HFFc6 (cell line): ENCODE measurements at regions not wholly inside any gene's neighbourhood (a gene's known extent, or its start where the extent isn't known, plus 50 kb on each side); places are given as distances from the start of the nearest gene placed in this dataset.

Source experiments
- DNase-seq: peaks from one replicate; pipeline ENCODE4 v3.0.0-alpha.2; 2018
- H3K27ac Mint-ChIP-seq: 2 replicates; pipeline ENCODE4 v1.8.0; 2020; ENCODE audit warnings: mild to moderate bottlenecking, mixed read lengths
- H3K27me3 Mint-ChIP-seq: 2 replicates; pipeline ENCODE4 v1.8.0; 2021; ENCODE audit warnings: mild to moderate bottlenecking, moderate library complexity, mixed read lengths; ENCODE audit not compliant: insufficient read depth
- H3K36me3 Mint-ChIP-seq: 2 replicates; pipeline ENCODE4 v1.8.0; 2021; ENCODE audit warnings: low read depth, mixed read lengths
- H3K4me1 Mint-ChIP-seq: 2 replicates; pipeline ENCODE4 v1.8.0; 2020; ENCODE audit warnings: low read depth, mixed read lengths
- H3K4me3 Mint-ChIP-seq: 2 replicates; pipeline ENCODE4 v1.8.0; 2020; ENCODE audit warnings: mild to moderate bottlenecking, moderate library complexity, mixed read lengths
- H3K9me3 Mint-ChIP-seq: 2 replicates; pipeline ENCODE4 v1.8.0; 2020; ENCODE audit warnings: mild to moderate bottlenecking, mixed read lengths
- TF ChIP-seq, protein P1 (sequence below): fragments of 200-600 bp; sonication (generic); IDR thresholded peaks from 2 replicates; pipeline ENCODE4 v1.5.0; 2021; ENCODE audit warnings: antibody characterized with exemption, mild to moderate bottlenecking

DNA sequence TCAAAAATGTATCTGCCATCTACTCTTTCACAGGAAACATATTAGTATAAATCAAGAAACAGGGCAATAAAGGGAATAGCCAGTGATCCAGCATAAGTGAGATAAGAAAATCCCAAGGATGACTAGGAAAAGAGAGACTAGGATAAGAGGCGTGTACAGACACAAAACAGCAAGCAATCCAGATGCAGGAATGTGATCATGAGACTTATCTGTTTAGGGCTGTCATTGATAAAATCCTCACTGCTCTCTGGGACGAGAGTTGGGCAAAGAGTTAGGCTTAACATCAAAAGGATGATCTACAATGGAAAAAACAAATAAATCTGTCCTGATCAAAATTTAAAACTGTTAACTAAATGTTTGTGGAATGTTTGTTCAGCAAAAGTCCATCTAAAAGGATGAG lies 1156.8 kb upstream of the C9orf72 start:
- no peaks in the 10 kb centered on the region for H3K4me1 Mint-ChIP-seq
- peaks cover 5% of the 10 kb centered on the region; the same call in 1 of the 2 replicates for H3K36me3 Mint-ChIP-seq
- no peak for DNase-seq
- no peak overlapping the region for H3K27ac Mint-ChIP-seq
- H3K27me3 Mint-ChIP-seq: no peaks in the 10 kb centered on the region
- H3K9me3 Mint-ChIP-seq: peaks cover 24% of the 10 kb centered on the region
- TF ChIP-seq, protein P1, sequence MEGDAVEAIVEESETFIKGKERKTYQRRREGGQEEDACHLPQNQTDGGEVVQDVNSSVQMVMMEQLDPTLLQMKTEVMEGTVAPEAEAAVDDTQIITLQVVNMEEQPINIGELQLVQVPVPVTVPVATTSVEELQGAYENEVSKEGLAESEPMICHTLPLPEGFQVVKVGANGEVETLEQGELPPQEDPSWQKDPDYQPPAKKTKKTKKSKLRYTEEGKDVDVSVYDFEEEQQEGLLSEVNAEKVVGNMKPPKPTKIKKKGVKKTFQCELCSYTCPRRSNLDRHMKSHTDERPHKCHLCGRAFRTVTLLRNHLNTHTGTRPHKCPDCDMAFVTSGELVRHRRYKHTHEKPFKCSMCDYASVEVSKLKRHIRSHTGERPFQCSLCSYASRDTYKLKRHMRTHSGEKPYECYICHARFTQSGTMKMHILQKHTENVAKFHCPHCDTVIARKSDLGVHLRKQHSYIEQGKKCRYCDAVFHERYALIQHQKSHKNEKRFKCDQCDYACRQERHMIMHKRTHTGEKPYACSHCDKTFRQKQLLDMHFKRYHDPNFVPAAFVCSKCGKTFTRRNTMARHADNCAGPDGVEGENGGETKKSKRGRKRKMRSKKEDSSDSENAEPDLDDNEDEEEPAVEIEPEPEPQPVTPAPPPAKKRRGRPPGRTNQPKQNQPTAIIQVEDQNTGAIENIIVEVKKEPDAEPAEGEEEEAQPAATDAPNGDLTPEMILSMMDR: no peak
- no peak overlapping the region for H3K4me3 Mint-ChIP-seq

DNA sequence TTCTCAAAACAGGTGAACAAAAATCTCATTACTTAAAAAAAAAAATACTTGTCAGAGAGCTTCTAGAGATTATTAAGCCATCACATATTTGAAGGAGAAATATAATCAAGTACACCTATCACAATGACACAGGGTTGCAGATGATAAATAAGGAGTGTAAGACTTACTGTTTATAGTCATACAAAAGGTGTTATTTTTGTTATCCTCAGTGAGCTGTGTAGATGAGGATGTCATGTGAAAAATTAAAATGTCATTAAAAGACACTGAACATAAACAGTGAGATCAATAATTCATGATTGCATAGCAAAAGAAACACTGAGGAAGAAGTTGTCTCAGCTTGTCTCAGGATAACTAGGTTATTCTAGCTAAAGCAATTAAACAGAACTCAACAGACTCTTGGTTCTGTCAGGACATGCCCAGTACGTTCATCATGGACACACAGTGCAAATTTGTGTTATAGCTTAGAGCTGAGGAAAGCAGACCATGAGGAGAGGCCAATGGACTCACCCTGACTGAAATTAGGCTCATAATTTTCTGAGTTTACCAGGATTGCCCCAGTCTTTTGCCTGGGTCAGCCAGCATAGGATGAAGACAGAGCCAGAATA lies 1162.6 kb upstream of the C9orf72 start:
- Mint-ChIP-seq H3K36me3 (no peaks in the 10 kb centered on the region), H3K27ac (no peak overlapping the region), H3K27me3 (no peaks in the 10 kb centered on the region), H3K4me3 (no peak overlapping the region), H3K4me1 (no peaks in the 10 kb centered on the region), H3K9me3 (peaks cover 12% of the 10 kb centered on the region)
- DNase-seq: no peak
- TF ChIP-seq, protein P1: no peak

DNA sequence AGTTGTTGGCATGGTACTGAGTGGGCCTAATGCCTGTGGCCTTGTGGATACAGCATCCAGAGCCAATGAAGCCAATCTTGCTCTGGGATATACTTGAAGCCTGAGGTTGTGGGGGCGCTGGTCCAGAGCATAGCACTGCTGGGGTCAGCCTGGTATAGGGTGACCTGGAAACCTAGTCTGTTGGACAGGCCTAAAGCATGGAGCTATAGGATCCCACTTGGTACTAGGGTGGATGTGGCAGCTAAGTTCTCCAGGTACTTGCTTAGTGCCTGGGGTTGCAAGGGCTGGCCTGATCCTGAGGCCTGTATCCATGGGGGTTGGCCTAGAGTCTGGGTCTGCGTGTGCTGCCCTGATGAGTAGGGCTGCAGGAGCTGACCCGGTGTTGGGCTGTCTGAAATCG lies 1168.2 kb upstream of the C9orf72 start:
- Mint-ChIP-seq H3K4me3 (no peak overlapping the region), H3K27ac (no peak overlapping the region), H3K4me1 (no peaks in the 10 kb centered on the region), H3K27me3 (no peaks in the 10 kb centered on the region), H3K36me3 (no peaks in the 10 kb centered on the region), H3K9me3 (peaks cover 12% of the 10 kb centered on the region)
- no peak for DNase-seq
- TF ChIP-seq, protein P1: no peak

DNA sequence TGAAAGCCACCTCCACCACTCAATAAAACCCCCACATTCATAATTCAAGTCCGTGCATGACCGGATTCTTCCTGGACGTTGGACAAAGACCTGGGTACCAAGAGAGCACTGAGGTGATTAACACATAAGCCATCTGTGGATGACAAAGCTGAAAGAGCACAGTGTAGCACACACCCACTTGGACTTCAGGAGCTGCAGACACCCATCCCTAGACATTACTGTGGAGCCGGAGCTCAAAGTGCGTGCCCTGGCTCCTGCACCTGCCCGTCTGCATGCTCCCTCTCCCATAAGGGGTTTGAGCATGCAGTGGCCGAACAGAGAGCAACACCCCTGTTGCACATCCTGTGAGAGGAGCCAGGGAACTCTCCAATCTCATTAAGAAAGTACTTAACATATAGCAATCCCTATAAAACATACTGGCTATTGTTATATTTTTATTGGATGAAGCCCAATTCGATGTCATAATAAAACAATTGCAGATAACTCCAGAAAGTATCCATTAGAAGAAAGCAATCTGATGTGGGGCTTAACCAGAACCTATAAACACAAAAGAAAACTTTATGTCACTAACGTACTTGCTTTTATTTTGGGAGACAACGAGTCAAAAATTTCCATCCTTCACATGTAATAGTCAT lies 1174.2 kb upstream of the C9orf72 start:
- no peaks in the 10 kb centered on the region for H3K4me1 Mint-ChIP-seq
- no peak for DNase-seq
- H3K4me3 Mint-ChIP-seq: no peak overlapping the region
- no peak overlapping the region for H3K27ac Mint-ChIP-seq
- no peaks in the 10 kb centered on the region for H3K36me3 Mint-ChIP-seq
- TF ChIP-seq, protein P1: no peak
- H3K9me3 Mint-ChIP-seq: peaks cover 25% of the 10 kb centered on the region
- H3K27me3 Mint-ChIP-seq: no peaks in the 10 kb centered on the region; the same call in 1 of the 2 replicates

DNA sequence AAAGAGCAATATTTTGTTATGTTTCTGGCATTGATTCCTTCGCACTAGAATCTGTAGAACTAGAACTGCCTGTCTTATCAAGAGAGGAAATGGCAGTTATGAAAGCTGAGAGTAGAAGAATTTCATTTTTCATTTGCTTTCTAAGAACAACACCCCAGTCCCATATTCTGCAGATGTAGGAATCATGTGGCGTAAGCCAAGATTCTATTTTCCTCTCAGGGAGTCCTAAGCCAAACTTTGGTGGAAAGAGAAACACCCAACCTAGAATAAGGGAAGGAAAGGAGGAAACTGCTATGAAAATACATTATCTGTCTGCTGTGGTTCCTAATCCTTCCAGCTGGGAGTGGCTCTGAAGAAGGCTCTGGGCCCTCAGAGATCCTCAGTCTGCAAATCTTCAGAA lies 1176.9 kb upstream of the C9orf72 start:
- Mint-ChIP-seq H3K27me3 (no peaks in the 10 kb centered on the region; the same call in 1 of the 2 replicates), H3K36me3 (no peaks in the 10 kb centered on the region), H3K4me3 (no peak overlapping the region), H3K9me3 (peaks cover 18% of the 10 kb centered on the region), H3K4me1 (no peaks in the 10 kb centered on the region), H3K27ac (no peak overlapping the region)
- DNase-seq: no peak
- TF ChIP-seq, protein P1: no peak
